IPS-NIHi11 (cell line): ENCODE measurements at regions not wholly inside any gene's neighbourhood (a gene's known extent, or its start where the extent isn't known, plus 50 kb on each side); places are given as distances from the start of the nearest gene placed in this dataset.
A peak's percentile ranks its signal among the peaks of the same experiment; 100 is the strongest.
"Not testable (repeated sequence)": the region's sequence is repeated elsewhere in the genome, so short reads cannot be mapped to it uniquely, and the experiment has no call there.

Source experiments
- DNase-seq: peaks from one replicate; pipeline ENCODE4 v3.0.0; 2012; ENCODE audit warnings: mixed read lengths, low spot score

GRCh38 chr1:184820218-184820750, 65.6 kb upstream of the EDEM3 start:
- no peak for DNase-seq

DNA sequence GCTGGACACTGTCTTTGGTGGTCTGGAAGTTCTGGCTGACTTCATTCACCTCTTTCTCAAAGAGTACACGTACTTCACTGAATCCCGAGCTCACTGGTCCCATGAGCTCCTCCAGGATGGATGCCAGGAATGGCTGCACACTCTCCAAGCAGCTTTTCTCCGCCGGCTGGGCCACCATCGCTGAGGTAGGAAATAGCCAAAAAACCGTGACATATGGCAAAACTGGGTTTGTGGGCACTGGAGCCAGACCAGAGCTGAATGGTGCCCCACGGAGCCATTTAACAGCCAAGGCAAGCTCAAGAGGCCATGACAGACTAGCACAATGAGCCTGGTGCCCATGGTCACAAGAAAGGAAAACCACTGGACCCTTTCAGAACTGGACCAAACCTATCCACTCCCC, 64.0 kb upstream of the EDEM3 start:
- no peak for DNase-seq

- DNase-seq = not testable (repeated sequence)
These were observed 62.3 kb upstream of the EDEM3 start for GRCh38 chr1:184817003-184817402.

GRCh38 chr1:184813528-184814089, 59.0 kb upstream of the EDEM3 start:
- DNase-seq = no peak

GRCh38 chr1:184811439-184812111, 56.9 kb upstream of the EDEM3 start:
- DNase-seq = no peak

GRCh38 chr1:184810735-184811343, 56.2 kb upstream of the EDEM3 start:
- DNase-seq = no peak

GRCh38 chr1:184806296-184806721, 51.7 kb upstream of the EDEM3 start:
- DNase-seq = no peak

DNA sequence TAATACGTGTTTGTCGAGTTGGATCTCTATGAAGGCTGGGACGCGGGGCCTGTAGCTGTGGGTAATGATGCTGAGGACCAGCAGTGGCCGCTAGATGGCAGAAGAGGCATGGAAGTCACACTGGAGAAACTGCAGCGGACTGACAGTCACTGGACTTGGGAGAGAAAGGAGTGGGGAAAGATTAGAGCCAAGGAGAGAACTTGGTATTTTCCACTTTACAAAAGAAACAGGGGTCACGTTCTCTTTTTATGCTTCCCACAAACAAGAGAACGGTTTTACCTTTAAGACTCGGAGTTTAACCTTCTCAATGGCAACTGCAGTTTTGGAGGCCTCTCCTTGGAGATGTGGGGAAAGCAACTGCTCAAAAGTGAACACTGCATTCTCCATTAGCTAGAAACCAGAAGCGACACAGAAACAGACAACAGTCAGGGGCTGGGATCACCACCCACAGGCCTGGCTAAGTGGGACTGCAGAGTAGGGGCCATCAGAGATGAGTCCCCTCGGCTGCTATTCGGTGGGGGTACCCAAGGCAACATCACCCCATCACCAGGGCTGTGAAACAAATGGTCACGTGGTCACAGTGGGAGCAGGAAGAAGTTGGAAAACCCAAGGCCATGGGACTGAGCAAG, 51.1 kb upstream of the EDEM3 start:
- DNase-seq = peak; percentile 88
